Right lobe of liver (tissue), 6 donors: ENCODE measurements at regions not wholly inside any gene's neighbourhood (a gene's known extent, or its start where the extent isn't known, plus 50 kb on each side); places are given as distances from the start of the nearest gene placed in this dataset.

Source experiments
- ATAC-seq, 4 donors: fragments of 200-7000 bp; cut with Tn5 transposase; one replicate each; pipeline ENCODE4 v1.9.1; 2020; ENCODE audit warnings: mild to moderate bottlenecking in 4 of 4, moderate library complexity in 4 of 4
- DNase-seq, 3 donors: peaks; one replicate each; pipeline ENCODE4 v3.0.0-alpha.2; 2020
- H3K27ac ChIP-seq, 3 donors: fragments of 200-600 bp; one replicate each; pipeline ENCODE4 v1.8.0; 2022
- H3K27me3 ChIP-seq, 2 donors: fragments of 200-600 bp; one replicate each; pipeline ENCODE4 v1.8.0; 2022
- H3K36me3 ChIP-seq, 4 donors: fragments of 200-600 bp; sonication (generic) in 1 of 4; one replicate each; pipeline versions ENCODE4 v1.5.1 to v1.8.0; 2017 to 2022; ENCODE audit warnings: control low read depth in 1 of 4
- H3K4me1 ChIP-seq, 4 donors: fragments of 200-600 bp; sonication (generic) in 1 of 4; one replicate each; pipeline versions ENCODE4 v1.5.1 to v1.8.0; 2017 to 2022; ENCODE audit warnings: control low read depth in 1 of 4
- H3K4me3 ChIP-seq, 3 donors: fragments of 200-600 bp; one replicate each; pipeline ENCODE4 v1.8.0; 2022
- H3K9me3 ChIP-seq, 4 donors: fragments of 200-600 bp; sonication (generic) in 1 of 4; one replicate each; pipeline versions ENCODE4 v1.5.1 to v1.8.0; 2017 to 2022; ENCODE audit warnings: control low read depth in 1 of 4
- POLR2A ChIP-seq: fragments of 450-650 bp; IDR thresholded peaks from one replicate; pipeline ENCODE4 v1.6.1; 2017; ENCODE audit warnings: antibody characterized with exemption, mild to moderate bottlenecking
- WGBS: methylation state at CpG from one replicate; pipeline ENCODE4 v1.1.6; 2018; ENCODE audit warnings: low coverage, low lambda C conversion rate; ENCODE audit not compliant: insufficient coverage; ENCODE audit errors: missing lambda C conversion rate; 5-methylcytosine and 5-hydroxymethylcytosine counted together
- intact Hi-C, 2 donors: fragments of 100-400 bp; cut with DNase I; formaldehyde crosslinking; loops; one replicate each; pipeline versions ENCODE4 v1.11.2 to v1.14.1; 2022
- TF ChIP-seq, protein P1 (sequence below), 4 donors: fragments of 200-600 bp in 3 of 4; fragments of 450-650 bp in 1 of 4; IDR thresholded peaks; one replicate each; pipeline versions ENCODE4 v1.5.1 to v1.8.0; 2016 to 2022; ENCODE audit warnings: antibody characterized with exemption in 4 of 4, mild to moderate bottlenecking in 2 of 4
- donor health status: DM: no; HTN: yes; CAD: no.
- donor health status: DM: no; HTN: no; CAD: no.
- donor health status: DM: no; HTN: no; CAD: no.
- donor health status: DM: no; HTN: yes; CAD: no.
- donor health status: DM: no; HTN: yes; CAD: no.

DNA sequence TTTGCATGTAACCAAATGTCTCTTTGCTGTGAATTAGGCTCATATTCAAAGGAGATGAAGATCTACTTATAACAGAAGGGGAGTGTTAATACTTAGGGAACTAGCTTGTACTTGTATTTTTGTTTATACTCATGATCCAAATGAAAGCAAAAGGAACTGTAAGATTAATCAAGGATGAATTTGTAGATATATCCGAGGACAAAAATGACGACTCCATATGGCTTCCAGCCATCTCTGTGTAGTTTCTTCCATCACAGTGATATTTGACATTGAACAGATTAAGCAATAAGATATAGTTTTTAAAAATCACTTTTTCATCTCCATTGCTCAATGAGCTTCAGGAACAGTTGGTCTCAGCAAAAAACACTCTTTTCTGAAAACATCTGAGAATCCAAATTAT lies 257.4 kb upstream of the CAMK1G start:
- intact Hi-C loops = no loop called here
- no peak overlapping the region for H3K27ac ChIP-seq
- no peaks in the 10 kb centered on the region for H3K36me3 ChIP-seq
- no peak overlapping the region for H3K4me3 ChIP-seq
- no peak for DNase-seq
- no peaks in the 10 kb centered on the region for H3K4me1 ChIP-seq
- no peaks in the 10 kb centered on the region for H3K27me3 ChIP-seq
- ATAC-seq = no peak
- H3K9me3 ChIP-seq = no peaks in the 10 kb centered on the region
- no peak for TF ChIP-seq POLR2A
- WGBS = 33% methylated on average over 2 of the region's 2 CpGs

DNA sequence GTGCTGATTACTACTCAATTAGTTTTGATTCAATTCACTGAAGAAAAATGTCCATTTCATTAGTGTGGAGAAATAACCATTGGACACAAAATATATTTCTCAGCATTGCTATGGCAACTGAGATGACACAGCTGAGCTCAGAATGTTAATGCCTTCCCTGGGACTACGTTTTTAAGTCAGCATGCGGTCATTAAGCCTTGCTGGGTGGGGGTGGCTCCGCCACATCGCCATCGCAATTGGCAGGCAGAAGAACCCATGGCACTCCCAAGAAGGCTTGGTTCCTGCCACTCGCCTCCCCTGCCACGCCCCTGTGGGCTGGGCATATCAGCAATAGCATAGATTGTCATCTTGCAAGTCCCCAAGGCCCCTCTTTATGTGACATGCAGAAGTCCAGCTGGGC lies 256.7 kb upstream of the CAMK1G start:
- Histone ChIP-seq H3K4me1 (no peaks in the 10 kb centered on the region), H3K9me3 (no peaks in the 10 kb centered on the region), H3K27me3 (no peaks in the 10 kb centered on the region), H3K27ac (no peak overlapping the region), H3K4me3 (no peak overlapping the region), H3K36me3 (no peaks in the 10 kb centered on the region)
- WGBS = 44% methylated on average over 6 of the region's 7 CpGs
- intact Hi-C loops = no loop called here
- DNase-seq (no peak), ATAC-seq (no peak)
- TF ChIP-seq, protein P1, sequence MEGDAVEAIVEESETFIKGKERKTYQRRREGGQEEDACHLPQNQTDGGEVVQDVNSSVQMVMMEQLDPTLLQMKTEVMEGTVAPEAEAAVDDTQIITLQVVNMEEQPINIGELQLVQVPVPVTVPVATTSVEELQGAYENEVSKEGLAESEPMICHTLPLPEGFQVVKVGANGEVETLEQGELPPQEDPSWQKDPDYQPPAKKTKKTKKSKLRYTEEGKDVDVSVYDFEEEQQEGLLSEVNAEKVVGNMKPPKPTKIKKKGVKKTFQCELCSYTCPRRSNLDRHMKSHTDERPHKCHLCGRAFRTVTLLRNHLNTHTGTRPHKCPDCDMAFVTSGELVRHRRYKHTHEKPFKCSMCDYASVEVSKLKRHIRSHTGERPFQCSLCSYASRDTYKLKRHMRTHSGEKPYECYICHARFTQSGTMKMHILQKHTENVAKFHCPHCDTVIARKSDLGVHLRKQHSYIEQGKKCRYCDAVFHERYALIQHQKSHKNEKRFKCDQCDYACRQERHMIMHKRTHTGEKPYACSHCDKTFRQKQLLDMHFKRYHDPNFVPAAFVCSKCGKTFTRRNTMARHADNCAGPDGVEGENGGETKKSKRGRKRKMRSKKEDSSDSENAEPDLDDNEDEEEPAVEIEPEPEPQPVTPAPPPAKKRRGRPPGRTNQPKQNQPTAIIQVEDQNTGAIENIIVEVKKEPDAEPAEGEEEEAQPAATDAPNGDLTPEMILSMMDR (IDR thresholded peaks at IDR 0.05) = no peak
- TF ChIP-seq POLR2A = no peak

DNA sequence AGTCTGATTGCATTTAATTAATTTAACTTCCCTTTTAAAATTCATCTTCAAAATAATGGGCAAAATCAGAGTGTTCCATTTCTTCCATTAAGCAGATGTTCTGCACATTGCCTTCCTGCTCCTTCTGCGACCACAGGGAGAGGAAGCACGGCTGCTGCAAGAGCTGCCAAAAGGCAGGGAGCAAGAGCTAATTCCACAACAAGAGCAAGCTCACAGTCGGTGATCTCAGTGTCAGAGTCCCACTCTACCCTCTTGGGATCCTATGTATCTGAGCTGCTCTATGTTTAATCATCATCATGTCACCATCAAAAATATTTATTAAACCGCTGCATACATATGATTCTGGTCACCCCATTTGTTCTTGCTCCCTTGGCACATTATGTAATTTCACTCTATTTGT lies 255.3 kb upstream of the CAMK1G start:
- Histone ChIP-seq H3K9me3 (no peaks in the 10 kb centered on the region), H3K4me3 (no peak overlapping the region), H3K36me3 (no peaks in the 10 kb centered on the region), H3K27ac (no peak overlapping the region), H3K4me1 (no peaks in the 10 kb centered on the region), H3K27me3 (no peaks in the 10 kb centered on the region)
- intact Hi-C loops = no loop called here
- ATAC-seq (no peak), DNase-seq (no peak)
- TF ChIP-seq, protein P1 (IDR thresholded peaks at IDR 0.05) = no peak
- no peak for TF ChIP-seq POLR2A
- WGBS = 49% methylated on average over 4 of the region's 4 CpGs

DNA sequence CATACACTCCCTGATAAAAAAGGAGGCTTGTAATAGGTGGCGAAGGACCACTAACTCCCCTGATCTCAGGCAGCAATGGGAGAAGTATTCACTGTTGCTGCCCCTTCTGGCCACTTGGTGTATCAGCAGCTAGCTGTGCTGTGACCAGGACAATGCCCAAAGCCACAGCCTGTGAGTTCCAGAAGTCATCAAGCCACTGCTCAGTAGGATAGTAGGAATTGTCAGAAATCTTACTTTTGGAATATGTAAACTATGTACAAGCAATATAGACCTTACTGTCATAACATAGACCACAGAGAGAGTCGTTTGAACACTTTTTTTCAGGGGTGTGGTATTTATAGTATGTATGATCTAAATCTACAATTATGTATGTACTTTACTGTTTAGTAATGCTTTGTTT lies 248.3 kb upstream of the CAMK1G start:
- TF ChIP-seq POLR2A = no peak
- TF ChIP-seq, protein P1 (IDR thresholded peaks at IDR 0.05) = peak; percentile 35 to 79 (median 68)
- Histone ChIP-seq H3K4me1 (no peaks in the 10 kb centered on the region), H3K9me3 (no peaks in the 10 kb centered on the region), H3K27ac (no peak overlapping the region), H3K36me3 (no peaks in the 10 kb centered on the region), H3K27me3 (no peaks in the 10 kb centered on the region), H3K4me3 (no peak overlapping the region)
- WGBS = 24% methylated on average over 2 of the region's 2 CpGs
- peak in 1 of 3 donors; percentile 28 for DNase-seq
- ATAC-seq = peak; percentile 76 to 83 (median 76)
- intact Hi-C loops = no loop called here

DNA sequence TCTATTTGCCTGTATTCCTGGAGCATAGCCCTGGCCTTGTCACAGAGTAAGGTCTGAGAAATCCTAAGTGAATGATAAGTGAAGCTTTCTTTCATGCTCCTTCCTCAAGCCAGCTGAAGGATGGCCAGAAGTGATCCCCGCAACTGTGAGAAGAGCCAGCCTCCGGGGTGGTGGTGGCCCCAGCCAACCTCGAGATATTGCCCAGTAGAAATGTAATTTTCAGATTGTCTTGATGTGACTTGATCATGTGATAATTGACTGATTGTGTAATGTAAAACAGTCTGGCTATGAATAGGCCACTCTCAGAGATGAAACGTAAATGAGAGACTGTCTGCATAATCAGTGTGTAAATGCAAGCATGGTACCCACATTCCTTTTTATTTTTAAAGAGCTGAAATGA lies 242.4 kb upstream of the CAMK1G start:
- intact Hi-C loops = no loop called here
- no peak for ATAC-seq
- Histone ChIP-seq H3K36me3 (no peaks in the 10 kb centered on the region), H3K27ac (no peak overlapping the region), H3K4me3 (no peak overlapping the region), H3K4me1 (no peaks in the 10 kb centered on the region), H3K27me3 (no peaks in the 10 kb centered on the region), H3K9me3 (no peaks in the 10 kb centered on the region)
- 47% methylated on average over 4 of the region's 4 CpGs for WGBS
- no peak for DNase-seq
- TF ChIP-seq, protein P1 (IDR thresholded peaks at IDR 0.05) = no peak
